ENCODE measurements at regions not wholly inside any gene's neighbourhood (a gene's known extent, or its start where the extent isn't known, plus 50 kb on each side); places are given as distances from the start of the nearest gene placed in this dataset.

GRCh38 chr3:8156138-8156537 is 345.5 kb upstream of the LMCD1 start:
- CTCF ChIA-PET: interaction anchor here (0.6 kb wide), 1 partner anchor 122 kb away, joined by 3 read pairs; no protein-coding TSS in a partner anchor
- POLR2A ChIA-PET: no interaction called here
- ATAC-seq (no peak), DNase-seq (ENCODE audit: low read depth, low spot score) (no peak)
- no TSS peak for BruUV-seq (replicated peaks)
- in situ Hi-C loops (cut with HindIII; ENCODE audit: low pct_unique_long_range_greater_than_20kb, low sequenced_read_pairs): no loop called here
- TF ChIP-seq REST (IDR thresholded peaks at IDR 0.05; ENCODE audit: insufficient read depth in 1 of 2, low read depth in 2 of 2, low read length in 1 of 2) (no peak), SIN3A (IDR thresholded peaks at IDR 0.05; ENCODE audit: borderline replicate concordance, insufficient read depth, low read depth, low read length) (no peak), TCF7L2 (IDR thresholded peaks at IDR 0.05; ENCODE audit: low read depth, low read length) (no peak), POLR2AphosphoS5 (IDR thresholded peaks at IDR 0.05; ENCODE audit: low read depth, low read length) (no peak), CTCF (IDR thresholded peaks at IDR 0.05) (no peak)
- intact Hi-C loops (cut with micrococcal nuclease; ENCODE audit: unreplicated experiment): no loop called here
- H3K4me1 ChIP-seq (ENCODE audit: control insufficient read depth, insufficient read depth, low read length): no peaks in the 10 kb centered on the region
- H3K27ac ChIP-seq (ENCODE audit: low read length): no peak overlapping the region
- H3K4me3 ChIP-seq (ENCODE audit: low read depth in 2 of 2, low read length in 2 of 2): no peak overlapping the region
- no peaks in the 10 kb centered on the region for H3K27me3 ChIP-seq (ENCODE audit: control insufficient read depth, insufficient read depth, low read length)
- no peaks in the 10 kb centered on the region for H3K9me3 ChIP-seq (ENCODE audit: control insufficient read depth, insufficient read depth, low read depth, low read length)
- no peaks in the 10 kb centered on the region for H3K36me3 ChIP-seq (ENCODE audit: control insufficient read depth, insufficient read depth, low read length)

- in situ Hi-C loops (cut with HindIII; ENCODE audit: low pct_unique_long_range_greater_than_20kb, low sequenced_read_pairs): no loop called here
- intact Hi-C loops (cut with micrococcal nuclease; ENCODE audit: unreplicated experiment): no loop called here
- H3K27ac ChIP-seq (ENCODE audit: low read length): no peak overlapping the region
- H3K9me3 ChIP-seq (ENCODE audit: control insufficient read depth, insufficient read depth, low read depth, low read length): no peaks in the 10 kb centered on the region
- BruUV-seq (replicated peaks): no TSS peak
- H3K27me3 ChIP-seq (ENCODE audit: control insufficient read depth, insufficient read depth, low read length): no peaks in the 10 kb centered on the region
- H3K36me3 ChIP-seq (ENCODE audit: control insufficient read depth, insufficient read depth, low read length): no peaks in the 10 kb centered on the region
- POLR2A ChIA-PET: no interaction called here
- CTCF ChIA-PET: no interaction called here
- DNase-seq (ENCODE audit: low read depth, low spot score) (no peak), ATAC-seq (no peak)
- H3K4me3 ChIP-seq (ENCODE audit: low read depth in 2 of 2, low read length in 2 of 2): no peak overlapping the region
- H3K4me1 ChIP-seq (ENCODE audit: control insufficient read depth, insufficient read depth, low read length): no peaks in the 10 kb centered on the region
- TF ChIP-seq SIN3A (IDR thresholded peaks at IDR 0.05; ENCODE audit: borderline replicate concordance, insufficient read depth, low read depth, low read length): no peak
- no peak for TF ChIP-seq REST (IDR thresholded peaks at IDR 0.05; ENCODE audit: insufficient read depth in 1 of 2, low read depth in 2 of 2, low read length in 1 of 2)
- TF ChIP-seq POLR2AphosphoS5 (IDR thresholded peaks at IDR 0.05; ENCODE audit: low read depth, low read length): no peak
- no peak for TF ChIP-seq CTCF (IDR thresholded peaks at IDR 0.05)
- TF ChIP-seq TCF7L2 (IDR thresholded peaks at IDR 0.05; ENCODE audit: low read depth, low read length): no peak
These were observed 344.8 kb upstream of the LMCD1 start for GRCh38 chr3:8156831-8157230.
